ENCODE measurements at regions not wholly inside any gene's neighbourhood (a gene's known extent, or its start where the extent isn't known, plus 50 kb on each side); places are given as distances from the start of the nearest gene placed in this dataset.

GRCh38 chr12:93016752-93017350 lies 87.8 kb upstream of the EEA1 start:
- H3K4me1 ChIP-seq (ENCODE audit: insufficient read depth) = peaks cover 19% of the 10 kb centered on the region
- no peaks in the 10 kb centered on the region for H3K9me3 ChIP-seq
- TF ChIP-seq POLR2A (IDR thresholded peaks at IDR 0.05) (no peak), CTCF (IDR thresholded peaks at IDR 0.05) (no peak), EP300 (IDR thresholded peaks at IDR 0.05) (no peak)
- no peak for DNase-seq
- H3K36me3 ChIP-seq = no peaks in the 10 kb centered on the region
- H3K4me3 ChIP-seq = no peak overlapping the region
- intact Hi-C loops (cut with DNase I) = no loop called here
- H3K27ac ChIP-seq = no peak overlapping the region
- 84 to 86% (median 86%) methylated on average over 4 of the region's 4 CpGs for WGBS, 3 donors
- H3K27me3 ChIP-seq = no peaks in the 10 kb centered on the region

DNA sequence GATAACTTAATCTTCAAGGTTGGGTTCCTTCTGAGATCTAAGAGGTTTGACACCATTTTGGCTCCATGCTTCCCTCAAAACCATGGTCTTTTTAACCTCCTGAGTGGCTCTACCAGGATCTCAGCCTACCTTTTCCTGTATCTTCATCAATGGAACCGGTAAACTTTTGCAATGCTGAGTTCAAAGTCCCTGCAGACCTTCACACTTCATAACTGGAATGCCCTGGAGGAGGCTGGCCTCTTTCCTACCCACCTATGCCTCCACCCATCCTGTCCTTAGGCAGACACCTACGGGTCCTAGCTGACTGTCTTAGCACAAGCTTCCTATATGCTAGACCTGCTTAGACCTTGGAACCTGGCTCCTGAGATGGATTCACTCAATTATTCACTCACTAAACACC lies 89.5 kb upstream of the EEA1 start:
- TF ChIP-seq POLR2A (IDR thresholded peaks at IDR 0.05) (no peak), EP300 (IDR thresholded peaks at IDR 0.05) (no peak), CTCF (IDR thresholded peaks at IDR 0.05) (no peak)
- DNase-seq = no peak
- no peaks in the 10 kb centered on the region for H3K36me3 ChIP-seq
- H3K27me3 ChIP-seq = no peaks in the 10 kb centered on the region
- 95 to 96% (median 96%) methylated on average over 2 of the region's 2 CpGs for WGBS, 3 donors
- peaks cover 19% of the 10 kb centered on the region for H3K4me1 ChIP-seq (ENCODE audit: insufficient read depth)
- no peaks in the 10 kb centered on the region for H3K9me3 ChIP-seq
- H3K27ac ChIP-seq = peak overlapping the region in 1 of 2 donors; percentile 72
- H3K4me3 ChIP-seq = no peak overlapping the region
- intact Hi-C loops (cut with DNase I) = no loop called here

- peaks cover 19% of the 10 kb centered on the region for H3K4me1 ChIP-seq (ENCODE audit: insufficient read depth)
- 72 to 88% (median 85%) methylated on average over 9 of the region's 9 CpGs for WGBS, 3 donors
- peak overlapping the region; percentile 62 to 72 for H3K27ac ChIP-seq
- no peaks in the 10 kb centered on the region for H3K9me3 ChIP-seq
- H3K36me3 ChIP-seq = no peaks in the 10 kb centered on the region
- H3K27me3 ChIP-seq = no peaks in the 10 kb centered on the region
- DNase-seq = no peak
- TF ChIP-seq EP300 (IDR thresholded peaks at IDR 0.05) (no peak), POLR2A (IDR thresholded peaks at IDR 0.05) (no peak), CTCF (IDR thresholded peaks at IDR 0.05) (no peak)
- no peak overlapping the region for H3K4me3 ChIP-seq
- intact Hi-C loops (cut with DNase I) = no loop called here
Observed at GRCh38 chr12:93019212-93019927, 90.3 kb upstream of the EEA1 start.

DNA sequence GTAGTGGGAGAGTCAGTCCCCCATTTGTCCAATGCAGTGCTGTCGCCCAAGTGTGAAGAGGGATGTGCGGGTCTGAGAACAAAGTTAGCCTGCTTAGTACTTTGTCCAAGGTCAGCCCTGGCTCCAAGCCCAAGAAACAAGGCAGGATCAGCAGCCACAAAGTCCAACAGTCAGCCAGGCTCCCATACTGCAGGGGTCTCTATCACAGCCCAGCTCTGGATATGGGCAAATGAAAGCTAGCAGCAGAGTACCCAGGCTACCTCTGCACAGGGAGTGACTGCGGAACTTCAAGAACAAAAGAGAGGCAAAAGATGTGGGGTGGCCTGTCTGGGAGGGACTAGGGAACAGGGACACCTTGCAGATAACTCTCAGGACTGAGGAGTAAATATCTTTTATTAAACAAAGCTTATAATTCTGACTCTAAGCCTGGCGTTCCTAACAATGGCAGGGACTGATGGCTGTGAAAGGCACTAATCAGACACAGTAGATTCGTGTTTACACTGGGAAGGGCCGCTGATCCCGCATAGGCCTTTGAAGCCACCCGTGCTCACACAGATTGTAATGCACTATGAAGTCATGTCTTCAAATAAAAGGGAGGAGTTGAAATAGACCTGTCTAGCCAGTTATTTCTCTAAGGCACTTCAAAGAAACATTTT lies 91.0 kb upstream of the EEA1 start:
- Histone ChIP-seq H3K27ac (peak overlapping the region; percentile 62 to 72), H3K4me1 (ENCODE audit: insufficient read depth) (peaks cover 18% of the 10 kb centered on the region), H3K36me3 (no peaks in the 10 kb centered on the region), H3K4me3 (no peak overlapping the region), H3K27me3 (no peaks in the 10 kb centered on the region), H3K9me3 (no peaks in the 10 kb centered on the region)
- DNase-seq = peak; percentile 81 to 87 (median 84)
- intact Hi-C loops (cut with DNase I) = no loop called here
- 16 to 38% (median 32%) methylated on average over 8 of the region's 8 CpGs for WGBS, 3 donors
- TF ChIP-seq CTCF (IDR thresholded peaks at IDR 0.05) (no peak), POLR2A (IDR thresholded peaks at IDR 0.05) (no peak), EP300 (IDR thresholded peaks at IDR 0.05) (no peak)

Data from ovary (tissue), 7 donors.